CD8-positive, alpha-beta memory T cell (primary cell): ENCODE measurements at regions not wholly inside any gene's neighbourhood (a gene's known extent, or its start where the extent isn't known, plus 50 kb on each side); places are given as distances from the start of the nearest gene placed in this dataset.

ENCODE experiments used
- CTCF ChIA-PET: fragments of 350-600 bp; sonication (Branson Sonifier 250); formaldehyde crosslinking; loops from one replicate; lab custom pipeline; 2021; ENCODE audit warnings: antibody characterized with exemption; lab: Charles Lee
- POLR2A ChIA-PET: fragments of 350-600 bp; sonication (Branson Sonifier 250); formaldehyde crosslinking; loops from one replicate; lab custom pipeline; 2021; ENCODE audit warnings: antibody characterized with exemption; lab: Charles Lee
- DNase-seq, 5 donors: peaks; one replicate each; pipeline versions ENCODE4 v3.0.0 to v3.0.0-alpha.2; 2020 to 2022; ENCODE audit warnings: mixed read lengths in 1 of 5
- H3K27ac ChIP-seq: one replicate; pipeline ENCODE4 v1.7.0; 2013; ENCODE audit warnings: low read depth, mild to moderate bottlenecking, low read length, moderate library complexity
- H3K27me3 ChIP-seq: 2 replicates; pipeline ENCODE4 v1.7.0; 2013; ENCODE audit warnings: low read length, mild to moderate bottlenecking; ENCODE audit not compliant: insufficient read depth, poor library complexity, severe bottlenecking
- H3K36me3 ChIP-seq: 2 replicates; pipeline ENCODE4 v1.7.0; 2013; ENCODE audit warnings: mild to moderate bottlenecking, low read length, moderate library complexity; ENCODE audit not compliant: insufficient read depth
- H3K4me1 ChIP-seq: 2 replicates; pipeline ENCODE4 v1.7.0; 2013; ENCODE audit warnings: mild to moderate bottlenecking, low read length, moderate library complexity; ENCODE audit not compliant: insufficient read depth
- H3K4me3 ChIP-seq: 2 replicates; pipeline ENCODE4 v1.7.0; 2013; ENCODE audit warnings: mild to moderate bottlenecking, low read length
- H3K9me3 ChIP-seq: 2 replicates; pipeline ENCODE4 v1.7.0; 2013; ENCODE audit warnings: mild to moderate bottlenecking, low read length
- H3K27ac Mint-ChIP-seq, 8 donors: one replicate each; pipeline ENCODE4 v1.8.0; 2020 to 2021; ENCODE audit warnings: mixed read lengths in 8 of 8, mild to moderate bottlenecking in 6 of 8, inconsistent platforms in 3 of 8, moderate library complexity in 3 of 8
- H3K27me3 Mint-ChIP-seq, 2 donors: one replicate each; pipeline ENCODE4 v1.8.0; 2020 to 2021; ENCODE audit warnings: mixed read lengths in 2 of 2, mild to moderate bottlenecking in 1 of 2, moderate library complexity in 1 of 2
- H3K36me3 Mint-ChIP-seq, 3 donors: one replicate each; pipeline ENCODE4 v1.8.0; 2020 to 2021; ENCODE audit warnings: mixed read lengths in 3 of 3, inconsistent platforms in 1 of 3, mild to moderate bottlenecking in 1 of 3
- H3K4me1 Mint-ChIP-seq, 3 donors: one replicate each; pipeline ENCODE4 v1.8.0; 2020 to 2021; ENCODE audit warnings: mixed read lengths in 3 of 3, inconsistent platforms in 1 of 3, mild to moderate bottlenecking in 1 of 3
- H3K4me3 Mint-ChIP-seq, 7 donors: one replicate each; pipeline ENCODE4 v1.8.0; 2020 to 2021; ENCODE audit warnings: mixed read lengths in 7 of 7, mild to moderate bottlenecking in 6 of 7, moderate library complexity in 4 of 7, inconsistent platforms in 2 of 7
- H3K9me3 Mint-ChIP-seq, 5 donors: one replicate each; pipeline ENCODE4 v1.8.0; 2020 to 2022; ENCODE audit warnings: mixed read lengths in 5 of 5, mild to moderate bottlenecking in 3 of 5, moderate library complexity in 2 of 5, inconsistent platforms in 1 of 5

- Histone ChIP-seq H3K4me3 (no peak overlapping the region), H3K27me3 (no peaks in the 10 kb centered on the region), H3K27ac (no peak overlapping the region), H3K36me3 (no peaks in the 10 kb centered on the region), H3K9me3 (no peaks in the 10 kb centered on the region), H3K4me1 (no peaks in the 10 kb centered on the region)
- H3K27me3 Mint-ChIP-seq, result no peaks in the 10 kb centered on the region
- POLR2A ChIA-PET, result no interaction called here
- H3K4me3 Mint-ChIP-seq, result no peak overlapping the region
- H3K9me3 Mint-ChIP-seq, result peaks cover 0 to 12% (median 4%) of the 10 kb centered on the region in 5 donors
- H3K4me1 Mint-ChIP-seq, result no peaks in the 10 kb centered on the region
- no peaks in the 10 kb centered on the region for H3K36me3 Mint-ChIP-seq
- no peak for DNase-seq
- CTCF ChIA-PET, result no interaction called here
- no peak overlapping the region for H3K27ac Mint-ChIP-seq
These were observed 384.3 kb downstream of the SEC16B start for GRCh38 chr1:177585302-177586220.

GRCh38 chr1:177573901-177574300 is 396.0 kb downstream of the SEC16B start:
- Histone ChIP-seq H3K27me3 (no peaks in the 10 kb centered on the region), H3K36me3 (no peaks in the 10 kb centered on the region), H3K27ac (no peak overlapping the region), H3K4me3 (no peak overlapping the region), H3K4me1 (no peaks in the 10 kb centered on the region), H3K9me3 (no peaks in the 10 kb centered on the region)
- ChIA-PET POLR2A (no interaction called here), CTCF (no interaction called here)
- peaks cover 0 to 3% of the 10 kb centered on the region in 2 donors for H3K27me3 Mint-ChIP-seq
- no peak overlapping the region for H3K27ac Mint-ChIP-seq
- H3K36me3 Mint-ChIP-seq, result no peaks in the 10 kb centered on the region
- H3K9me3 Mint-ChIP-seq, result peaks cover 0 to 13% (median 4%) of the 10 kb centered on the region in 5 donors
- H3K4me1 Mint-ChIP-seq, result no peaks in the 10 kb centered on the region
- H3K4me3 Mint-ChIP-seq, result no peak overlapping the region
- no peak for DNase-seq

GRCh38 chr1:177571485-177572076 is 398.3 kb downstream of the SEC16B start:
- H3K27me3 ChIP-seq, result no peaks in the 10 kb centered on the region
- POLR2A ChIA-PET, result no interaction called here
- no peak overlapping the region for H3K27ac ChIP-seq
- no peaks in the 10 kb centered on the region for H3K36me3 Mint-ChIP-seq
- peaks cover 0 to 13% (median 3%) of the 10 kb centered on the region in 5 donors for H3K9me3 Mint-ChIP-seq
- H3K36me3 ChIP-seq, result no peaks in the 10 kb centered on the region
- CTCF ChIA-PET, result no interaction called here
- no peak overlapping the region for H3K4me3 ChIP-seq
- DNase-seq, result no peak
- H3K27me3 Mint-ChIP-seq, result peaks cover 0 to 3% of the 10 kb centered on the region in 2 donors
- no peaks in the 10 kb centered on the region for H3K4me1 ChIP-seq
- H3K9me3 ChIP-seq, result no peaks in the 10 kb centered on the region
- no peak overlapping the region for H3K27ac Mint-ChIP-seq
- no peaks in the 10 kb centered on the region for H3K4me1 Mint-ChIP-seq
- H3K4me3 Mint-ChIP-seq, result no peak overlapping the region

GRCh38 chr1:177571076-177571475 is 398.8 kb downstream of the SEC16B start:
- DNase-seq, result no peak
- Mint-ChIP-seq H3K4me3 (no peak overlapping the region), H3K36me3 (no peaks in the 10 kb centered on the region), H3K4me1 (no peaks in the 10 kb centered on the region), H3K27ac (no peak overlapping the region), H3K9me3 (peaks cover 0 to 10% (median 3%) of the 10 kb centered on the region in 5 donors), H3K27me3 (peaks cover 0 to 1% of the 10 kb centered on the region in 2 donors)
- H3K36me3 ChIP-seq, result no peaks in the 10 kb centered on the region
- H3K27me3 ChIP-seq, result no peaks in the 10 kb centered on the region
- H3K27ac ChIP-seq, result no peak overlapping the region
- H3K4me3 ChIP-seq, result no peak overlapping the region
- POLR2A ChIA-PET, result no interaction called here
- H3K9me3 ChIP-seq, result no peaks in the 10 kb centered on the region
- H3K4me1 ChIP-seq, result no peaks in the 10 kb centered on the region
- CTCF ChIA-PET, result no interaction called here

- Histone ChIP-seq H3K36me3 (no peaks in the 10 kb centered on the region), H3K27me3 (no peaks in the 10 kb centered on the region), H3K9me3 (no peaks in the 10 kb centered on the region), H3K4me1 (no peaks in the 10 kb centered on the region), H3K4me3 (no peak overlapping the region), H3K27ac (no peak overlapping the region)
- DNase-seq, result no peak
- peaks cover 0 to 10% (median 3%) of the 10 kb centered on the region in 5 donors for H3K9me3 Mint-ChIP-seq
- ChIA-PET POLR2A (no interaction called here), CTCF (no interaction called here)
- no peak overlapping the region for H3K4me3 Mint-ChIP-seq
- H3K4me1 Mint-ChIP-seq, result no peaks in the 10 kb centered on the region
- H3K27me3 Mint-ChIP-seq, result peaks cover 0 to 1% of the 10 kb centered on the region in 2 donors
- no peaks in the 10 kb centered on the region for H3K36me3 Mint-ChIP-seq
- no peak overlapping the region for H3K27ac Mint-ChIP-seq
These were observed 398.7 kb downstream of the BRINP2 start for GRCh38 chr1:177569476-177569875.

- H3K9me3 ChIP-seq, result no peaks in the 10 kb centered on the region
- Mint-ChIP-seq H3K27me3 (peaks cover 0 to 1% of the 10 kb centered on the region in 2 donors), H3K36me3 (no peaks in the 10 kb centered on the region), H3K4me3 (no peak overlapping the region), H3K4me1 (no peaks in the 10 kb centered on the region), H3K27ac (no peak overlapping the region), H3K9me3 (peaks cover 0 to 10% (median 3%) of the 10 kb centered on the region in 5 donors)
- no peaks in the 10 kb centered on the region for H3K27me3 ChIP-seq
- H3K4me3 ChIP-seq, result no peak overlapping the region
- no peak overlapping the region for H3K27ac ChIP-seq
- no peaks in the 10 kb centered on the region for H3K4me1 ChIP-seq
- ChIA-PET POLR2A (no interaction called here), CTCF (no interaction called here)
- no peak for DNase-seq
- H3K36me3 ChIP-seq, result no peaks in the 10 kb centered on the region
These were observed 397.9 kb downstream of the BRINP2 start for GRCh38 chr1:177568622-177569021.

- no peak overlapping the region for H3K27ac Mint-ChIP-seq
- Histone ChIP-seq H3K27me3 (no peaks in the 10 kb centered on the region), H3K9me3 (no peaks in the 10 kb centered on the region), H3K4me3 (no peak overlapping the region), H3K27ac (no peak overlapping the region), H3K36me3 (no peaks in the 10 kb centered on the region), H3K4me1 (no peaks in the 10 kb centered on the region)
- H3K36me3 Mint-ChIP-seq, result no peaks in the 10 kb centered on the region
- H3K9me3 Mint-ChIP-seq, result peaks cover 0 to 10% (median 2%) of the 10 kb centered on the region in 5 donors
- no peaks in the 10 kb centered on the region for H3K4me1 Mint-ChIP-seq
- DNase-seq, result no peak
- POLR2A ChIA-PET, result no interaction called here
- CTCF ChIA-PET, result no interaction called here
- H3K4me3 Mint-ChIP-seq, result no peak overlapping the region
- peaks cover 0 to 1% of the 10 kb centered on the region in 2 donors for H3K27me3 Mint-ChIP-seq
These were observed 396.6 kb downstream of the BRINP2 start for GRCh38 chr1:177567393-177567792.

- Mint-ChIP-seq H3K27me3 (peaks cover 0 to 1% of the 10 kb centered on the region in 2 donors), H3K4me3 (no peak overlapping the region), H3K27ac (no peak overlapping the region), H3K9me3 (peaks cover 0 to 12% (median 6%) of the 10 kb centered on the region in 5 donors), H3K36me3 (no peaks in the 10 kb centered on the region), H3K4me1 (no peaks in the 10 kb centered on the region)
- H3K4me1 ChIP-seq, result no peaks in the 10 kb centered on the region
- POLR2A ChIA-PET, result no interaction called here
- DNase-seq, result no peak
- H3K27ac ChIP-seq, result no peak overlapping the region
- H3K27me3 ChIP-seq, result no peaks in the 10 kb centered on the region
- H3K9me3 ChIP-seq, result no peaks in the 10 kb centered on the region
- H3K36me3 ChIP-seq, result no peaks in the 10 kb centered on the region
- no peak overlapping the region for H3K4me3 ChIP-seq
- CTCF ChIA-PET, result no interaction called here
These were observed 395.7 kb downstream of the BRINP2 start for GRCh38 chr1:177566495-177566894.
